GM12865 (cell line): ENCODE measurements at regions not wholly inside any gene's neighbourhood (a gene's known extent, or its start where the extent isn't known, plus 50 kb on each side); places are given as distances from the start of the nearest gene placed in this dataset.

ENCODE experiments used
- DNase-seq: peaks from one replicate; pipeline ENCODE4 v3.0.0; 2010; ENCODE audit warnings: low read depth
- H3K4me3 ChIP-seq: 2 replicates; pipeline ENCODE4 v1.5.1; 2011; ENCODE audit warnings: mild to moderate bottlenecking, low read depth, low read length, control low read depth
- TF ChIP-seq, protein P1 (sequence below): IDR thresholded peaks from 2 replicates; pipeline ENCODE4 v1.5.1; 2011; ENCODE audit warnings: low read length, control low read depth, low read depth, inconsistent platforms; ENCODE audit not compliant: insufficient read depth; ENCODE audit errors: missing control alignments

GRCh38 chr14:99073431-99073830, 198.6 kb downstream of the BCL11B start:
- no peak overlapping the region for H3K4me3 ChIP-seq
- no peak for DNase-seq
- TF ChIP-seq, protein P1, sequence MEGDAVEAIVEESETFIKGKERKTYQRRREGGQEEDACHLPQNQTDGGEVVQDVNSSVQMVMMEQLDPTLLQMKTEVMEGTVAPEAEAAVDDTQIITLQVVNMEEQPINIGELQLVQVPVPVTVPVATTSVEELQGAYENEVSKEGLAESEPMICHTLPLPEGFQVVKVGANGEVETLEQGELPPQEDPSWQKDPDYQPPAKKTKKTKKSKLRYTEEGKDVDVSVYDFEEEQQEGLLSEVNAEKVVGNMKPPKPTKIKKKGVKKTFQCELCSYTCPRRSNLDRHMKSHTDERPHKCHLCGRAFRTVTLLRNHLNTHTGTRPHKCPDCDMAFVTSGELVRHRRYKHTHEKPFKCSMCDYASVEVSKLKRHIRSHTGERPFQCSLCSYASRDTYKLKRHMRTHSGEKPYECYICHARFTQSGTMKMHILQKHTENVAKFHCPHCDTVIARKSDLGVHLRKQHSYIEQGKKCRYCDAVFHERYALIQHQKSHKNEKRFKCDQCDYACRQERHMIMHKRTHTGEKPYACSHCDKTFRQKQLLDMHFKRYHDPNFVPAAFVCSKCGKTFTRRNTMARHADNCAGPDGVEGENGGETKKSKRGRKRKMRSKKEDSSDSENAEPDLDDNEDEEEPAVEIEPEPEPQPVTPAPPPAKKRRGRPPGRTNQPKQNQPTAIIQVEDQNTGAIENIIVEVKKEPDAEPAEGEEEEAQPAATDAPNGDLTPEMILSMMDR: no peak

GRCh38 chr14:99075061-99075460, 196.9 kb downstream of the BCL11B start:
- DNase-seq: no peak
- TF ChIP-seq, protein P1: no peak
- no peak overlapping the region for H3K4me3 ChIP-seq

- no peak overlapping the region for H3K4me3 ChIP-seq
- TF ChIP-seq, protein P1: no peak
- no peak for DNase-seq
Observed at GRCh38 chr14:99075771-99076375, 196.1 kb downstream of the BCL11B start.

DNA sequence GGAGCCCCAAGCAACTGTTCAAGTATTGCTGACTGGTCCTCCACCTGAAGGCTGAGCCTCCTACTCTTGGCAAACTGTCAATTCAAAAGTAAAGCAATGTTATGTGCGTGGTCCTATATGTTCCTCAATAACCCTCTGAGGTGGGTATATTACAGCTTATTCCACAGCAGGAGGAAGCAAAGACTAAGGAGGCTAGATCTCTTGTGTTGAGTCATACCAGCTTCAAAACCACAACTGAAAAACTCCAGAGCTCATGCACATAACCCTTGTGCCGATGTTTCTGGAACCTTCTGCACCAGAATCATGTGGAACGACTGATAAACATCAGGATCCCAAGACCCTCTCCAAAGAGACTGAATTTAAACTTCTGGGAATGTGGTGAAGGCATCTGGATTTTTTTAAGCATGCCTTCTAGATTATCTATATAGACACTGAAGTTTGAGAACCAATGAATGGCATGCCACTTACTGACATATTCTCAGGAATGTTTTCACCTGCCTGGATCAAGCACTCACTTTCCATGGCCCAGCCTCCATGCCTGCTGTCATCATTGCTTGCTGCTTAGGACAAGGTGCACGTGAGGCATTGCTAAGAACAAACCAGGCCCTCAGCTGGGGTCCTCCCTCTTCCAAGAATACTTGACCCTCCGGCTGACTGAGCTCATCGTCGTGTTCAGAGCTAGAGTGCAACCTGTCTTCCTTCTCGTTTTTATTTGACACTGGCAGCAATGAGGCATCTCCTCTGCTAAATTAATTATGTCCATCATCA, 194.7 kb downstream of the BCL11B start:
- DNase-seq: no peak
- TF ChIP-seq, protein P1: no peak
- no peak overlapping the region for H3K4me3 ChIP-seq

DNA sequence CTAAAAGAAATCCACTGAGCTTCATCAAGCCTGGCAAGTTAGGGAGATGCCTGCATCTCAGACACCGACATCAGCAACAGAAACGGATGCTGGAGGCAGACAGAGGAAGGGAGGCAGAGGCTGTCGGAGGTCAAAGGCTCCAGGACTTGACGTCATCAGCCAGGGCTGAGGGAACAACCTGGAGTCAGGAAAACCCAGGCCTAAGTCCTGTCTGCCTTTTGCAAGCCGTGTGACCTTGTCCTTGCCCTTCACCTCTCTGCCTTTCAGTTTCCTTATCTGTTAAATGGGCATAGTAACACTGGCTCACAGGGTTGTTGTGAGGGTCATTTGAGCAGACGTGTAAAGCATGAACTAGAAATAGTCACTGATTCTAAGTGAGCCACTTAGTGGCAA, 194.2 kb downstream of the BCL11B start:
- DNase-seq: no peak

DNA sequence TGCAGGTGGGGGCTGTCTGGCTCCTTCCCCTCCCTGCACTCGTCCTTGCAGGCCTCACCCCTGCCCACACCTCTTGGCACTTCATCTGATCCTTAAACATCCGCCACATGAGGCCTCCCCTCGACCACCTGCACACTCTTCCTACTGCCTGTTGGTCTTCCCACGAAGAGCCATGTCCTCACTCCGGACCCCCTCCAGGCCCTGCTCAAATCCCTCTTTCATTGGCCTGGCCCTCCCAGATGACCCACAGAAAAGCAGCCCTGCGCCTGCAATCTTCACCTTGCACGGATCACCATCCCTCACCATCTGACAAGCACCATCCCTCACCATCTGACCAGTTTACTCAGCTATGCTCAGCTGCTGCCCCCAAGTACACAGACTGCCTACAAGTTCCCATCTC, 193.6 kb downstream of the BCL11B start:
- DNase-seq: no peak
- no peak overlapping the region for H3K4me3 ChIP-seq
- TF ChIP-seq, protein P1: no peak

More for the DNA sequence above, 194.2 kb downstream of the BCL11B start:
- TF ChIP-seq, protein P1: no peak
- H3K4me3 ChIP-seq: no peak overlapping the region

GRCh38 chr14:99079061-99079727, 192.8 kb downstream of the BCL11B start:
- TF ChIP-seq, protein P1: no peak
- no peak overlapping the region for H3K4me3 ChIP-seq
- DNase-seq: no peak
